ENCODE measurements at regions not wholly inside any gene's neighbourhood (a gene's known extent, or its start where the extent isn't known, plus 50 kb on each side); places are given as distances from the start of the nearest gene placed in this dataset.

GRCh38 chr16:62225675-62226074, 189.4 kb upstream of the CDH8 start:
- Histone ChIP-seq H3K36me3 (ENCODE audit: control insufficient read depth, insufficient read depth, low read length) (no peaks in the 10 kb centered on the region), H3K27me3 (ENCODE audit: control insufficient read depth, insufficient read depth, low read length) (no peaks in the 10 kb centered on the region), H3K9me3 (ENCODE audit: control insufficient read depth, insufficient read depth, low read length) (peaks cover 4% of the 10 kb centered on the region), H3K4me1 (ENCODE audit: control insufficient read depth, insufficient read depth, low read length) (no peaks in the 10 kb centered on the region), H3K4me3 (ENCODE audit: low read length) (no peak overlapping the region), H3K27ac (ENCODE audit: low read length) (no peak overlapping the region)
- Mint-ChIP-seq H3K4me1 (no peaks in the 10 kb centered on the region), H3K4me3 (no peak overlapping the region), H3K36me3 (no peaks in the 10 kb centered on the region), H3K27me3 (ENCODE audit: low read depth in 2 of 2) (no peaks in the 10 kb centered on the region), H3K27ac (no peak overlapping the region), H3K9me3 (peaks cover 5% of the 10 kb centered on the region in 2 donors)
- ATAC-seq (no peak), DNase-seq (peak in 1 of 2 donors; percentile 5)
- WGBS (ENCODE audit: insufficient coverage): 49% methylated on average over 7 of the region's 7 CpGs
- intact Hi-C loops (cut with micrococcal nuclease): no loop called here
- no peak for TF ChIP-seq CTCF (IDR thresholded peaks at IDR 0.05)

GRCh38 chr16:62224646-62225209, 188.5 kb upstream of the CDH8 start:
- Histone ChIP-seq H3K4me3 (ENCODE audit: low read length) (no peak overlapping the region), H3K27ac (ENCODE audit: low read length) (no peak overlapping the region), H3K27me3 (ENCODE audit: control insufficient read depth, insufficient read depth, low read length) (no peaks in the 10 kb centered on the region), H3K36me3 (ENCODE audit: control insufficient read depth, insufficient read depth, low read length) (no peaks in the 10 kb centered on the region), H3K4me1 (ENCODE audit: control insufficient read depth, insufficient read depth, low read length) (no peaks in the 10 kb centered on the region), H3K9me3 (ENCODE audit: control insufficient read depth, insufficient read depth, low read length) (peaks cover 4% of the 10 kb centered on the region)
- no peaks in the 10 kb centered on the region for H3K27me3 Mint-ChIP-seq (ENCODE audit: low read depth in 2 of 2)
- no peak for TF ChIP-seq CTCF (IDR thresholded peaks at IDR 0.05)
- intact Hi-C loops (cut with micrococcal nuclease): no loop called here
- peaks cover 7 to 8% of the 10 kb centered on the region in 2 donors for H3K9me3 Mint-ChIP-seq
- 66% methylated on average over 8 of the region's 9 CpGs for WGBS (ENCODE audit: insufficient coverage)
- no peak for ATAC-seq
- no peak for DNase-seq
- no peaks in the 10 kb centered on the region for H3K4me1 Mint-ChIP-seq
- no peak overlapping the region for H3K27ac Mint-ChIP-seq
- no peaks in the 10 kb centered on the region for H3K36me3 Mint-ChIP-seq
- H3K4me3 Mint-ChIP-seq: no peak overlapping the region

- Mint-ChIP-seq H3K27me3 (ENCODE audit: low read depth in 2 of 2) (no peaks in the 10 kb centered on the region), H3K27ac (no peak overlapping the region), H3K4me3 (no peak overlapping the region), H3K9me3 (peaks cover 12 to 18% of the 10 kb centered on the region in 2 donors), H3K4me1 (no peaks in the 10 kb centered on the region), H3K36me3 (peaks cover 6% of the 10 kb centered on the region)
- no peaks in the 10 kb centered on the region for H3K27me3 ChIP-seq (ENCODE audit: control insufficient read depth, insufficient read depth, low read length)
- no peak for TF ChIP-seq CTCF (IDR thresholded peaks at IDR 0.05)
- ATAC-seq: no peak
- H3K9me3 ChIP-seq (ENCODE audit: control insufficient read depth, insufficient read depth, low read length): peaks cover 4% of the 10 kb centered on the region
- H3K27ac ChIP-seq (ENCODE audit: low read length): no peak overlapping the region
- WGBS (ENCODE audit: insufficient coverage): 72% methylated on average over 3 of the region's 3 CpGs
- intact Hi-C loops (cut with micrococcal nuclease): no loop called here
- no peaks in the 10 kb centered on the region for H3K36me3 ChIP-seq (ENCODE audit: control insufficient read depth, insufficient read depth, low read length)
- no peak for DNase-seq
- H3K4me1 ChIP-seq (ENCODE audit: control insufficient read depth, insufficient read depth, low read length): no peaks in the 10 kb centered on the region
- no peak overlapping the region for H3K4me3 ChIP-seq (ENCODE audit: low read length)
Measured at GRCh38 chr16:62216837-62217236, 180.6 kb upstream of the CDH8 start.

GRCh38 chr16:62213763-62214162, 177.5 kb upstream of the CDH8 start:
- H3K27ac Mint-ChIP-seq: no peak overlapping the region
- 76% methylated on average over 2 of the region's 2 CpGs for WGBS (ENCODE audit: insufficient coverage)
- no peak overlapping the region for H3K4me3 Mint-ChIP-seq
- H3K4me1 ChIP-seq (ENCODE audit: control insufficient read depth, insufficient read depth, low read length): no peaks in the 10 kb centered on the region
- H3K36me3 ChIP-seq (ENCODE audit: control insufficient read depth, insufficient read depth, low read length): no peaks in the 10 kb centered on the region
- peaks cover 4% of the 10 kb centered on the region for H3K9me3 ChIP-seq (ENCODE audit: control insufficient read depth, insufficient read depth, low read length)
- H3K27me3 Mint-ChIP-seq (ENCODE audit: low read depth in 2 of 2): no peaks in the 10 kb centered on the region
- H3K4me3 ChIP-seq (ENCODE audit: low read length): no peak overlapping the region
- H3K9me3 Mint-ChIP-seq: peaks cover 19 to 20% of the 10 kb centered on the region in 2 donors
- intact Hi-C loops (cut with micrococcal nuclease): no loop called here
- TF ChIP-seq CTCF (IDR thresholded peaks at IDR 0.05): no peak
- H3K36me3 Mint-ChIP-seq: peaks cover 6% of the 10 kb centered on the region
- DNase-seq (no peak), ATAC-seq (peak in 1 of 3 donors; percentile 24)
- H3K4me1 Mint-ChIP-seq: no peaks in the 10 kb centered on the region
- no peaks in the 10 kb centered on the region for H3K27me3 ChIP-seq (ENCODE audit: control insufficient read depth, insufficient read depth, low read length)
- no peak overlapping the region for H3K27ac ChIP-seq (ENCODE audit: low read length)

Data from natural killer cell (primary cell).